ENCODE measurements at regions not wholly inside any gene's neighbourhood (a gene's known extent, or its start where the extent isn't known, plus 50 kb on each side); places are given as distances from the start of the nearest gene placed in this dataset.
"Not testable (repeated sequence)": the region's sequence is repeated elsewhere in the genome, so short reads cannot be mapped to it uniquely, and the experiment has no call there.

- no peak for DNase-seq
Measured at GRCh38 chr2:39584283-39584965, 81.3 kb upstream of the TMEM178A start.

GRCh38 chr2:39585531-39585930 lies 80.2 kb upstream of the TMEM178A start:
- not testable (repeated sequence) for DNase-seq

DNA sequence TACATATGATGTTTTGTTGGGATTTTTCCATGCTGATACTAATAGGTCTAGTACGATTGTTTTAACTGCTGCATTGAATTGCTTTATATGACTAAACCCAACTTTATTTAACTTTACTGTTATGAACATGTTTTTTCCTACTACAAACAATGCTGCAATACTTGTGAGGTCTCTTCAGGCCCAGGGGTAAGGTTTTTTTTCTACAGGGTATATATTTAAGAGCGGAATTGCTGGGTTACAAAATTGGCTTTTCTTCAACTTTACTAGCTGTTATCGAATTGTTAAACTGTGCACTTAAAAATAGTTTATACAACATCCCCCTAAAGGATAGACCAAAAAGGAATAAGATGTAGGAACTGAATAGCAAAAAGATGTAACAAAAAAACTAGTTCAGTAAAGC lies 78.5 kb upstream of the TMEM178A start:
- no peak for DNase-seq

GRCh38 chr2:39587641-39588040 lies 78.1 kb upstream of the TMEM178A start:
- DNase-seq = no peak

- DNase-seq = no peak
Measured at GRCh38 chr2:39593439-39594393, 72.0 kb upstream of the TMEM178A start.

DNA sequence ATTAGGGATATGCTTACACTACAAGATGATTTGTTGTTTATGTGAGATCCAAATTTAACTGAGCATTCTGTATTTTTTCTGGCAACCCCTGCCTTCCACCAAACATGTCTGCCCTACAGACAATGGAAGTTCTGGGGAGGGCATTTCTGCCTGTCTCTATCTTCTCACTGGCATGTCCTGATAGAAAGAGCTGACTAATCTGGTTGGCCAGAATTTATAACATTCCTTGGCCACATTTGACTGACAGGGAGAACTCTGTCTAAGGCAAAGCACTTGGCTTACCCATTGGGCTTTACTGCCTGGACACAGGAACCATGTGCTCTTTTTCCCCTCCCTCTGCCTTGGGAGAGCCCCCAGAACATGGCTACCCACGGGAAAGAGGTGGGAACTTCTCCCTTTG lies 70.6 kb upstream of the TMEM178A start:
- no peak for DNase-seq

- DNase-seq = no peak
Measured at GRCh38 chr2:39597314-39597713, 68.4 kb upstream of the TMEM178A start.

DNA sequence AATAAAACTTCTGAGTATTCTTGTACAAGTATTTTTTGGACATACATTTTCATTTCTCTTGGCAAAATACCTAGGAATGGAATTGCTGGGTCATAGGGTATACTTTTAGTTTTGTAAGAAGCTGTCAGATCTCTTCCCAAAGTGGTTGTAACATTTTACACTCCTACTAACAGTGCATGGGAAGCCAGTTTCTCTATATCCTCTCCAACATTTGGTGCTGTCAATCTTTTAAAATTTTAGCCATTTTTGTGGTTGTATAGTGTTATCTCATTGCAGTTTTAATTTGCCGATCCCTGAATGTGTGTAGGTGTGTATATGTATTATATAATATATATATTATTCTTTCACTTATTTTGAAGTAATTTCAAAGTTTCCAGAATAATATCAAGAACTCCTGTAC lies 63.1 kb upstream of the TMEM178A start:
- DNase-seq = no peak

GRCh38 chr2:39603436-39603835 lies 62.3 kb upstream of the TMEM178A start:
- no peak for DNase-seq

DNA sequence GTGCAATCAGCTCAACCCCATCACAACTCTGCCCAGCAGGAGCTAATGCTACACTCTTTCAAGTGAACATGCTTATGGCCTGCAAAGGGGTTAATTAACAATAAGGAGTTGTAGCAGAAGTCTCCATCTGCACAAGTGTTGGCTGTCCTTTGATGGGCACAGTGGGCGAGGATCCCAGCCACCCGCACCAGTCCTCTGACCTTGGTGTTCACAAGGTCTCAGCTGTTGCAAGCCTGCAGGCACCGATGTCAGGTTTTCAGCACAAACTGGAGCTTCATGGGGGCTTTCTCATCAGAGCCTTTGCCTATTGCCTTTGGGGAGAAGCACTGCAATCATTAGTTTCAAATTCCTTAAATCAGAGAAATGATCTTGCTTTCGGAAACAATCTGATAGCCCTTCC lies 60.9 kb upstream of the TMEM178A start:
- no peak for DNase-seq

- DNase-seq = no peak
Measured at GRCh38 chr2:39606585-39606984, 59.1 kb upstream of the TMEM178A start.

- DNase-seq = no peak
Measured at GRCh38 chr2:39607538-39608262, 58.0 kb upstream of the TMEM178A start.

DNA sequence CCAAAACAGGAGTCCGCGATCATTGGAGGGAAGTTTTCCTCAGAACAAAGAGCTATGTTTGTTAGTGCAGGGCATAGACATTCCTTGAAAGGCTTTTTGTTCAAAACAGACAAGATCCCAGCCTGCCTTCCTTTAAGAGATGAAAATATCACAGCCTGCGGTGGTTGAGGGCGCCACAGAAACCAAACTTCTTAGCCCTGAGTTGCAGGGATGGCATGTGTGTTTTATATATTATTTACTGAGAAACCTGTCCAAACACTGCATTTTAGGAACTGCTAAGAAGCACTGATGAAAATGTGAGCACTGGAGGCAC lies 57.5 kb upstream of the TMEM178A start:
- no peak for DNase-seq

DNA sequence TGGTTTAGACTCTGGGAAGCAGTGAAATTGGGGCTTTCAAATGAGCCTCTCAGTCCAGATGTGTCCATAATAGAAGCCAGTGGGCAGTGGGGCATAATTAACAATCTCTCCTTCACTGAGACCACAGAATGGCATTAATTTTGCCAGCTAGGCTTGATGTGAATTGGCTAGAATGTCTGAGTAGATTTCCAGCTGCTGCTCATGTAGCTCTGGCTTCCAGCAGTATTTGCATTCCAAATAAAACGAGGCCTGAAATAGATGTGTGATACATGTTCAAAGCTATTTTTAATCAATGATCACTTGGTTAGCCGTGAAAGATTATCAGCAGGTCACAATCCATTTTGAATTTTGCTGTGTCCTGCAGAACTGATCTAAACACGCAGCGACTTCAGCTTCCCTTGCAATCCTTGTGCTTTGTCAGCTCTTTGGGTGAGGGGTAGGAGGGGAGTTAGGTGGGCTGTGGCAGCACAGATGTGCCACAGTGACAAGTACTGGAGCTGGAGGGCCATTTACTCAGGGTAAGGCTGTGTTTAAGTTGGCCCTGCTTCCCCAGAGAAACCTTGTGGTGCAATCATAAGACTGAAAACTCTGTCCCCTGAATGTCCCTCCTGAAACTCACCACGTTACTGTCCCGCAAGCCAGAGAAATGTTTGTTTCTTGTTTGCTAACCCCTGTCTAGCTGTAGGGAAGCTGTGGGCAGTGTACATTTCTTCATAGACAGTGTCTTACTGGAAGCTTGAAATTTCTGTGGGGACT lies 56.9 kb upstream of the TMEM178A start:
- DNase-seq = no peak

- no peak for DNase-seq
Measured at GRCh38 chr2:39609917-39610316, 55.8 kb upstream of the TMEM178A start.

DNA sequence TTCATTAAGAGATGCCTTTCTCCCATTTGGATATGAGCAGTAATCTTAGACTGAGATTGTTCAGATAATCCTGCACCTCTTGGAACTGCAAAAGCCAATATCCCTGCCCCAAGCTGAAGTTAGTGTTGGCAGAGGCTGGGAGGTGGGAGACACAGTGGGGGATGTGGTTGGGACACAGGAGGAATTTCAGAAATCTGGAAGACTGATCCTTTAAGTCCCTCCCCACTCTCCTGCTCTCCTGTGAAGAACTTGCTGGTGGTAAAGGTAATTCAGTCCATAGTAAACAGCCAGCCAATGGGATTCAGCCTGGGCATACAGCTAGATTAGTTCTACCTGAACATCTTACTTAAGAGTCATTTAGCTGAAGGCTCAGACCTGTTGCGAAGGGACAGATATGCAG lies 50.0 kb upstream of the TMEM178A start:
- DNase-seq = no peak
